GM12892 (cell line): ENCODE measurements at regions not wholly inside any gene's neighbourhood (a gene's known extent, or its start where the extent isn't known, plus 50 kb on each side); places are given as distances from the start of the nearest gene placed in this dataset.

ENCODE experiments used
- POLR2A ChIP-seq: IDR thresholded peaks from 2 replicates; pipeline ENCODE4 v1.6.1; 2011; ENCODE audit warnings: low read depth, low read length, control low read depth
- POLR2AphosphoS5 ChIP-seq: IDR thresholded peaks from 2 replicates; pipeline ENCODE4 v1.6.1; 2011; ENCODE audit warnings: low read depth, low read length, control low read depth
- TAF1 ChIP-seq: IDR thresholded peaks from 2 replicates; pipeline ENCODE4 v1.6.1; 2011; ENCODE audit warnings: low read depth, mild to moderate bottlenecking, control low read depth, low read length, borderline replicate concordance

DNA sequence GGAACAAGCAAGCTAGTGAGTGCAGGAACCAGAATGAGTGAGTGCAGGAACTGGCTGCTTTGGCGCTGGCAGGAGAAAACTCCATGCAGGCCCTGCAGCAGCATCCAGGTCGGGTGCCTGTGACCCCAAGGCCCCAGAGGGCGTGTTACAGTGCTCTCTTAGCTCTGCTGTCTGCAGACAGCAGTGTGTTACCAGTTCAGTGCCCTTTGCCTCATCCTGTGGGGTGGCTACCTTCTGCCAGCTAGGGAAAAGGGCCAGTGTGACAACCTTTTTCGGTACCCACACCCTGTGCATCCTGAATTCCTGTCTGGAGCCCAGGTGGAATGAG, 202.3 kb upstream of the SMIM31 start:
- TF ChIP-seq POLR2A (no peak), POLR2AphosphoS5 (no peak), TAF1 (no peak)
